ENCODE measurements at regions not wholly inside any gene's neighbourhood (a gene's known extent, or its start where the extent isn't known, plus 50 kb on each side); places are given as distances from the start of the nearest gene placed in this dataset.
"Not testable (repeated sequence)": the region's sequence is repeated elsewhere in the genome, so short reads cannot be mapped to it uniquely, and the experiment has no call there.

DNA sequence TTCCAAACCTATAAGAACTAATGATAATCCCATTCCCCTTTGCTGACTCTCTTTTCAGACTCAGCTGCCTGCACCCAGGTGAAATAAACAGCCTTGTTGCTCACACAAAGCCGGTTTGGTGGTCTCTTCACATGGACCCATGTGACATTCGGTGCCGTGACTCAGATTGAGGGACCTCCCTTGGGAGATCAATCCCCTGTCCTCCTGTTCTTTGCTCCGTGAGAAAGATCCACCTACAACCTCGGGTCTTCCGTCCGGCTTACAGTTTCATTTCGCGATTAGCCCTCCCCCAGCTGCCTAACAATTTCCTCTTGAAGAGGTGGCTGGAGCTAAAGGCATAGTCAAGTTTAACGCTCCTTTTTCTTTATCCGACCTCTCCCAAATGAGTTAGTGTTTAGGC is 1324.0 kb downstream of the XPNPEP1 start:
- not testable (repeated sequence) for H3K36me3 Mint-ChIP-seq (ENCODE audit: low read depth); H3K4me3 Mint-ChIP-seq; ATAC-seq; H3K27me3 Mint-ChIP-seq; H3K4me1 Mint-ChIP-seq; H3K9me3 Mint-ChIP-seq; DNase-seq; H3K27ac Mint-ChIP-seq

DNA sequence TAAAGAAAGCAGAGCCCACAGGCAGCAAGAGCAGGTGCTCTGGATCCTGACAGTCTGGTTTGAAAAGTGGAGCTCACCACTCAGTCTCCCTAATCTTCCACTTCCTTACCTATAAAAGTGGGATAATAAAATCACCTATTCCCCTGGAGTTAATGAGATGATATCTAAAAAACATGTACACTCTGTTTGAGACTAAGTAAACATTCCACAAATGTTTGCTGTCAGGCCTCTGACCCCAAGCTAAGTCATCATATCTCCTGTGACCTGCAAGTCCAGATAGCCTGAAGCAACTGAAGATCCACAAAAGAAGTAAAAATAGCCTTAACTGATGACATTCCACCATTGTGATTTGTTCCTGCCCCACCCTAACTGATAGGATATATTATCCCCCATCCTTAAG is 1324.5 kb downstream of the XPNPEP1 start:
- H3K36me3 Mint-ChIP-seq (ENCODE audit: low read depth), result no peaks in the 10 kb centered on the region
- ATAC-seq, result no peak

DNA sequence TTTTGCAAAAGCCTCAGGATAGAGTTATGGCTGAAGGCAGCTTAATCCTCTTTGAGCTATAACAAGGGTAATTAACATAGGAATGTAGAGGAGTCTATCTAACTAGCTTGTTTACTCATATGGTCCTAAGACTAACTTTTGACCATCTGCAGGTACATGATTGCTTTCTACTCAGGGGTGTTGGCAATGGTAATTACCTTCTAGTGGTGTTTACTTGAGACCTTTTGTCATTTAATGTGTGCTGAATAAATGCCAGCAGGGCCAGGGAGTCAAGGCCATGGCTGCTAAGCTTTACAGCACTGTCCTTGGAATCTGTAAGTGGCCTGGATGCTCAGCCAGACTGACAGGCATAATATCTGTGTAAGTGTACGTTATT is 1325.0 kb downstream of the XPNPEP1 start:
- ATAC-seq (no peak), DNase-seq (no peak)
- H3K36me3 Mint-ChIP-seq (ENCODE audit: low read depth), result no peaks in the 10 kb centered on the region
- H3K9me3 Mint-ChIP-seq, result no peaks in the 10 kb centered on the region
- no peaks in the 10 kb centered on the region for H3K4me1 Mint-ChIP-seq
- H3K4me3 Mint-ChIP-seq, result no peak overlapping the region
- no peak overlapping the region for H3K27ac Mint-ChIP-seq
- no peaks in the 10 kb centered on the region for H3K27me3 Mint-ChIP-seq

More for the DNA sequence above, 1324.5 kb downstream of the XPNPEP1 start:
- Mint-ChIP-seq H3K4me3 (no peak overlapping the region), H3K9me3 (no peaks in the 10 kb centered on the region), H3K27ac (no peak overlapping the region), H3K27me3 (no peaks in the 10 kb centered on the region), H3K4me1 (no peaks in the 10 kb centered on the region)
- no peak for DNase-seq

DNA sequence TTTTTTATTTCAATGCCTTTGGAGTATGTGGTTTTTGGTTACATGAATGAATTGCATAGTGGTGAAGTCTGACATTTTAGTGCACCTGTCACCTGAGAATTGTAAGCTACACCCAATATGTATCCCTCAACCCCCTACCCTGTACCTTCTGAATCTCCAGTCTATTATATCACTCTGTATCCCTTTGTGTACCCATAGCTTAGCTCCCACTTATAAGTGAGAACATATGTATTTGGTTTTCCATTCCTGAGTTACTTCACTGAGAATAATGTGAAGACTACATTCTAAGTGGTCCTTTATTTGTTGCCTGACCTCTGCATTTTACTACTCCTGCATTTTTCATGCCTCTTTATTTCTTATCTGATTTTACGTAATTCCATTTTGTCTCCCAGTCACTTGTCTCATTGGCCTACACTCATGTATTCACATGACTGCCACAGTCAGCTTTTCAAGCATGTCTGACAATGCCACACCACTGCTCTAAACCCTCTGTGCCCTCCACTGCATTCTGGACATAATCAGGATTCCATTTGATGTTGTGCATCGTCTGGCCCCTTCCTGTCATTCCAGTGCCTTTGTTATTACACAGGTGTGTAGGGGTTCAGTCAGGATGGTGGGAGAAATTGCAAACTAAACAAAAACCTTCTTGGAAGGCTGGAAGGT is 1325.5 kb downstream of the XPNPEP1 start:
- Mint-ChIP-seq H3K36me3 (ENCODE audit: low read depth) (no peaks in the 10 kb centered on the region), H3K9me3 (no peaks in the 10 kb centered on the region), H3K27me3 (no peaks in the 10 kb centered on the region)

DNA sequence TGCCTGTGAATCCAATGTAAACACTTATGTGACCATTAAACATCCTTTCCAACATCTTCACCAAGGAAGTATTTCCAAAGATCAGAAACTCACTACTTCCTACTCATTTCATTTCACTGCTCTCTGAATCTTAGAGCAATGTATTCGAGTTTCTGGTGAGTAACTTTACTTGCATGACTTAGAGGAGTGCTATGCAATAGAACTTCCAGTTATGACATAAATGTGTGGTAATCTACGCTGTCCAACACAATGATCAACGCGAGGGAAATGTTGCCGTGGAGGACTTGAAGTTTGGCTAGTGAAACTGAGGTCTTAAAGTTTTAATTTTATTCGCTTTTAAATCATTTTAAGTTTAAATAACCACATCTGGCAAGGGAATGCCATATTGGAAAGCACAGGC is 1326.3 kb downstream of the XPNPEP1 start:
- ATAC-seq, result no peak

More for the DNA sequence above, 1325.5 kb downstream of the XPNPEP1 start:
- ATAC-seq, result no peak
- H3K4me3 Mint-ChIP-seq, result no peak overlapping the region
- no peak for DNase-seq
- no peak overlapping the region for H3K27ac Mint-ChIP-seq
- H3K4me1 Mint-ChIP-seq, result no peaks in the 10 kb centered on the region

DNA sequence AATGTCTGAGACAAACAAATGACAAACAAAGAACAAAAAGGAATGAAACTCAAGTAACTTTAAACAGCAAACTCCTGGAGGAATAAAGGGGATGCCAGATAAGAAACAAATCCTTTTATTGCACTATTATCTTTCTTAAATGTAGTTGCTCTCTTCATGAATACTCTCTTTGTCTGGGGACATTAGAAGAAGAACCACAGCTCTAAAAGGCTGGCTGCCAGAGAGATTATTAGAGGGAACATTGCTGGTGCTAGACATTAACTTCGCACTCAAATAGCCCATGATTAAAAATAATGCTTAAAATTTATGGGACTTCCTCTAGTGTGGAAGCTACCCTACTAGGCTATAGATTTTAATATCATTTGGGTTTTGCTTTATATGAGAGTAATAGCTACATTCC is 1330.4 kb downstream of the XPNPEP1 start:
- H3K4me3 Mint-ChIP-seq, result no peak overlapping the region
- no peak overlapping the region for H3K27ac Mint-ChIP-seq
- no peaks in the 10 kb centered on the region for H3K27me3 Mint-ChIP-seq
- H3K9me3 Mint-ChIP-seq, result peaks cover 13% of the 10 kb centered on the region
- no peak for ATAC-seq
- DNase-seq, result no peak
- no peaks in the 10 kb centered on the region for H3K36me3 Mint-ChIP-seq (ENCODE audit: low read depth)
- H3K4me1 Mint-ChIP-seq, result no peaks in the 10 kb centered on the region

More for the DNA sequence above, 1326.3 kb downstream of the XPNPEP1 start:
- H3K9me3 Mint-ChIP-seq, result no peaks in the 10 kb centered on the region
- no peaks in the 10 kb centered on the region for H3K4me1 Mint-ChIP-seq
- H3K27ac Mint-ChIP-seq, result no peak overlapping the region
- no peak for DNase-seq
- no peaks in the 10 kb centered on the region for H3K27me3 Mint-ChIP-seq
- H3K4me3 Mint-ChIP-seq, result no peak overlapping the region
- H3K36me3 Mint-ChIP-seq (ENCODE audit: low read depth), result no peaks in the 10 kb centered on the region

DNA sequence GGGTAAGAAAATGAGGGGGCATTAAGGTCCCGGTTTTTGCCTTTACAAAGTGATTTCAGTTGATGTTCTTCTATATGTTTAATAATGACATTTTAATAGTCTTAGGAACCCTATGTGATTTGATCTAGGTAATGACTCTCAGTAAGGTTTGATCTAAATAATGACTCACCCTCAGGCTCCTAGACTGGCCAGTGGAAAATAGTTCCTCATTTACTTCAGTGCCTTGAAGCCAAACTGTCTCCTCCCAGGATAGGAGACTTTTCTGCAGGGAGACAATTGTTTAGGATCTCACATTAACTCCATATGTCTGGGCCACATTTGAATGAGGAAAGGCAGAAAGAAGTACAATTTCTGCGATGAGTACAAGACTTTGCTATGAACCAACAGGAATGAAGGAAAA is 1331.9 kb downstream of the XPNPEP1 start:
- H3K27me3 Mint-ChIP-seq, result no peaks in the 10 kb centered on the region
- no peak overlapping the region for H3K27ac Mint-ChIP-seq
- peaks cover 13% of the 10 kb centered on the region for H3K9me3 Mint-ChIP-seq
- no peak for ATAC-seq
- DNase-seq, result no peak
- H3K4me1 Mint-ChIP-seq, result no peaks in the 10 kb centered on the region
- H3K4me3 Mint-ChIP-seq, result no peak overlapping the region
- H3K36me3 Mint-ChIP-seq (ENCODE audit: low read depth), result no peaks in the 10 kb centered on the region

DNA sequence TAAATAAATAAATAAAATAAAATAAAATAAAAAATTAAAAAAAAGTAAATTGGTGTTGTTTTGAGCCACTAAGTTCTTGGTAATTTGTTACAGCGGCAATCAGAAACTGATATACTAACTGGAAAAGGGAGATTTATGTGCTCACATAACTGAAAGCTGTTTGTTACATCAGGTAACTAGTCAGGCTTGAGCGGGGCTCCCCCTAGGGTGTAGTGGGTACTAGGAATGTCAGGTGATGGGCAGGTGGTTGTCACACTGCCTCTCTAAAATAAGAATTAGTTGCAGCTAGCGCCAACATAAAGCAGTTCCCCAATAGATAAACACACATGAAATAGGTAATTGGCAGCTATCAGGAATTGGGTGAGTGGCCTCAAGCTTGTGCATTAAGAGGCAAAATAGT is 1336.9 kb downstream of the XPNPEP1 start:
- H3K27me3 Mint-ChIP-seq, result no peaks in the 10 kb centered on the region
- H3K4me3 Mint-ChIP-seq, result no peak overlapping the region
- DNase-seq (no peak), ATAC-seq (no peak)
- no peak overlapping the region for H3K27ac Mint-ChIP-seq
- H3K4me1 Mint-ChIP-seq, result no peaks in the 10 kb centered on the region
- H3K9me3 Mint-ChIP-seq, result peaks cover 16% of the 10 kb centered on the region
- no peaks in the 10 kb centered on the region for H3K36me3 Mint-ChIP-seq (ENCODE audit: low read depth)

DNA sequence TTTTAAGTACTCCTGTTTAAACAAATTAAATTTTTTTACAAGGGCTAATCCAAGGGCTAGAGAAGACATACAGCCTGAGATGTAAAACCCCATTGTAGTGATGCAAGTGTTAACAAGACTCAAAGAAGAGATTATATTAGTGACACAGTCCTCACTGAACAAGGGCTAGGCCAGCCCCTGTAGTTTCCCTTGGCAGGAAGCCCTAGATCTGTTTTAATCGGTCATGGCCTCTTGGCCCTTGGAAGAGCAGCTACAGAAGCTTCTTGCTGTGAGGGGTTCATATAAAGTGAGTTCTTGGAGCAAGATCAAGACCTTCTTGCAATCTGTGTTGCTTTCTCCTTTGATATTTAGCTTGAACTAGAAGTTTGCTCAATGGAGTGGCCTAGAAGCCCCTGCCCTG is 1339.4 kb downstream of the XPNPEP1 start:
- H3K4me1 Mint-ChIP-seq, result no peaks in the 10 kb centered on the region
- ATAC-seq (no peak), DNase-seq (no peak)
- peaks cover 12% of the 10 kb centered on the region for H3K9me3 Mint-ChIP-seq
- no peaks in the 10 kb centered on the region for H3K27me3 Mint-ChIP-seq
- H3K4me3 Mint-ChIP-seq, result no peak overlapping the region
- no peaks in the 10 kb centered on the region for H3K36me3 Mint-ChIP-seq (ENCODE audit: low read depth)
- no peak overlapping the region for H3K27ac Mint-ChIP-seq

DNA sequence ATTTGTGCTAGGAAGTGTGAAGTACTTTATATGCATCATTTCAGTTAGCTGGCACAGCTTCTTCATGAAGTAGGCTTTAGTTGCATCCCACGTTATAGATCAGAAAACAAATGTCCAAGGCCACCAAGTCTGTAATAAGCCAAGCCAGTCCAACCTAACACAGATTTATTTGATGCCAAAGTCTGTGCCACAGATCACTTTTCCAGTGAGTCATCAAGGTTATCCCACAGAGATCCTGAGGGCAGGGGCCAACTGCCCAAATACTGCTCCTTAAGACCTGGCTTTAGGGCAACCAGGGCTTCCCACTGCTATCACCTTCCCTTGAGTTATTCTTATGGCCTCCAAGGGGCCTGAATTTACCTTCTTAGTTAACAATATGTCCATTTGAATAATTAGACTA is 1340.4 kb downstream of the XPNPEP1 start:
- H3K36me3 Mint-ChIP-seq (ENCODE audit: low read depth), result no peaks in the 10 kb centered on the region
- no peaks in the 10 kb centered on the region for H3K4me1 Mint-ChIP-seq
- DNase-seq (no peak), ATAC-seq (no peak)
- H3K4me3 Mint-ChIP-seq, result no peak overlapping the region
- H3K27ac Mint-ChIP-seq, result no peak overlapping the region
- no peaks in the 10 kb centered on the region for H3K27me3 Mint-ChIP-seq
- peaks cover 3% of the 10 kb centered on the region for H3K9me3 Mint-ChIP-seq

DNA sequence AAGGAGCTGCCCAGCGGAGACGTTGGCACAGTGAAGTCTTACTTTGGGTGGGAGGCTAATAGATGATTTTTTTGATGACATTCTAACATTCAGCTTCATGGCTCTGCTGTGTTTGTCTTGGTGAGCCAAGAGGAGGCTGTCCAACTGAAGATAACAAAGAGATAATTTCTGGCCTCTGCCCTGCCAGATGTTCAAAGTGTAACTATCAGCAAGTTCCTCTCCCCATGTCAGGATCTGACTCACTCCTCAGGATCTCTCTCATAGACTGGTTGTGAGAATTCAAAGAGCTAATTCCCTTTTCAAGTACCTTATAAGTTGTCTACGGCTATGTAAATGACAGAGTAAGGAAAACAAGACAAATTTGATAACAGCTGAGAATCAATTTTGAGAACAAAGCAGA is 1340.9 kb downstream of the XPNPEP1 start:
- Mint-ChIP-seq H3K36me3 (ENCODE audit: low read depth) (no peaks in the 10 kb centered on the region), H3K9me3 (peaks cover 3% of the 10 kb centered on the region), H3K4me3 (no peak overlapping the region), H3K4me1 (no peaks in the 10 kb centered on the region), H3K27ac (no peak overlapping the region), H3K27me3 (no peaks in the 10 kb centered on the region)
- no peak for DNase-seq
- no peak for ATAC-seq

DNA sequence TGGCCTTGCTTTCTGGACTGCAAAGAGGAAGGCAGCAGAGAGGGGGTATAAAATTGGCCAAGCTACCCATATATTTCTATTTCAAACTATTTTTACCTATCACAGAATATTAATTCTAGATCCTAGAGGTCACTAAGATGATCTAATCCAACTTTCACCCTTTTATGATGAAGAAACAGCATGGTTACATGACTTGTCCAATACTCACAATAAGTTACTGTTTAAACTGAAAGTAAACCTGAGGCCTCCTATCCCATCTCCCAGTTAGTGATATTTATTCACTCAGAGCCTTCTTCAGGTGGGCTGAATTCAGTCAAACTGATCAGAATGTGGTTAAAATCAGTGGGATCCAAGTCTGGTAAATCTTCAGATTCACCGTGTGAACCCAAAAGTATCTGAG is 1345.1 kb downstream of the XPNPEP1 start:
- no peak overlapping the region for H3K4me3 Mint-ChIP-seq
- no peak overlapping the region for H3K27ac Mint-ChIP-seq
- H3K36me3 Mint-ChIP-seq (ENCODE audit: low read depth), result no peaks in the 10 kb centered on the region
- ATAC-seq (no peak), DNase-seq (no peak)
- H3K9me3 Mint-ChIP-seq, result no peaks in the 10 kb centered on the region
- H3K27me3 Mint-ChIP-seq, result no peaks in the 10 kb centered on the region
- H3K4me1 Mint-ChIP-seq, result no peaks in the 10 kb centered on the region

DNA sequence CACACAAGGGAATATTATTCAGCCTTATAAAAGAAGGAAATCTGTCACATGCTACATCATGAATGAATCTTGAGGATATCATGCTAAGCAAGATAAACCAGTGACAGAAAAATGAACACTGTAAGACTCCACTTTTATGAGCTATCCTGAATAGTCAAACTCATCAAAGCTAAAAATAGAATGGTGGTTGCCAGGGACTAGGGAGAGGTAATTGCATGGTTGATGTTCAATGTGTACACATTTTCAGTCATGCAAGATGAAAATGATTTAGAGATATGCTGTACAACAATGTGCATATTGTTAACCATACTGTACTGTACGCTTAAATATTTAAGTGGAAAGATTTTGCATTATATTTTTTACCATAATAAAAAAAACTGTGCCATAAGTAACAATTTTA is 1349.1 kb downstream of the XPNPEP1 start:
- Mint-ChIP-seq H3K36me3 (ENCODE audit: low read depth) (no peaks in the 10 kb centered on the region), H3K27ac (no peak overlapping the region), H3K4me1 (no peaks in the 10 kb centered on the region), H3K4me3 (no peak overlapping the region), H3K27me3 (no peaks in the 10 kb centered on the region), H3K9me3 (no peaks in the 10 kb centered on the region)
- ATAC-seq, result no peak
- no peak for DNase-seq

DNA sequence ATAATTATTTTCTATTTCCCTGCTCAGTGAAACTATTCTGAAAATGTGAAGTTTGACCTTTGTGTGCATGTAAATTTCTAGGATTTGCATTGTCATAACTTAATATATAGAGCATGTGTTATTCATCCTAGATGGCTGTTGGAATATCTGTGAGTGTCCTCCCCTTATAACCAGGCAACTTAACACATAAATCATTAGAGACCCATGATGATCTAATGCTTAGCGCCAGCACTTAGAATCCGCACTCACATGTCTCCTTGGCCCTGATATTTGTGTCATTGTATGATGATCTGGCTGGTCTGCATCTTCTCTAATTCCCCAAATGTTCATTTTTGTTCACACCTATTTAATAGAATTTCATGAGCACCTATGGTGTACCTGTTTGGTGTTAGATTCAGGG is 1354.5 kb downstream of the XPNPEP1 start:
- H3K27ac Mint-ChIP-seq, result no peak overlapping the region
- no peaks in the 10 kb centered on the region for H3K9me3 Mint-ChIP-seq
- no peaks in the 10 kb centered on the region for H3K27me3 Mint-ChIP-seq
- H3K36me3 Mint-ChIP-seq (ENCODE audit: low read depth), result no peaks in the 10 kb centered on the region
- no peak overlapping the region for H3K4me3 Mint-ChIP-seq
- ATAC-seq, result no peak
- no peak for DNase-seq
- no peaks in the 10 kb centered on the region for H3K4me1 Mint-ChIP-seq

DNA sequence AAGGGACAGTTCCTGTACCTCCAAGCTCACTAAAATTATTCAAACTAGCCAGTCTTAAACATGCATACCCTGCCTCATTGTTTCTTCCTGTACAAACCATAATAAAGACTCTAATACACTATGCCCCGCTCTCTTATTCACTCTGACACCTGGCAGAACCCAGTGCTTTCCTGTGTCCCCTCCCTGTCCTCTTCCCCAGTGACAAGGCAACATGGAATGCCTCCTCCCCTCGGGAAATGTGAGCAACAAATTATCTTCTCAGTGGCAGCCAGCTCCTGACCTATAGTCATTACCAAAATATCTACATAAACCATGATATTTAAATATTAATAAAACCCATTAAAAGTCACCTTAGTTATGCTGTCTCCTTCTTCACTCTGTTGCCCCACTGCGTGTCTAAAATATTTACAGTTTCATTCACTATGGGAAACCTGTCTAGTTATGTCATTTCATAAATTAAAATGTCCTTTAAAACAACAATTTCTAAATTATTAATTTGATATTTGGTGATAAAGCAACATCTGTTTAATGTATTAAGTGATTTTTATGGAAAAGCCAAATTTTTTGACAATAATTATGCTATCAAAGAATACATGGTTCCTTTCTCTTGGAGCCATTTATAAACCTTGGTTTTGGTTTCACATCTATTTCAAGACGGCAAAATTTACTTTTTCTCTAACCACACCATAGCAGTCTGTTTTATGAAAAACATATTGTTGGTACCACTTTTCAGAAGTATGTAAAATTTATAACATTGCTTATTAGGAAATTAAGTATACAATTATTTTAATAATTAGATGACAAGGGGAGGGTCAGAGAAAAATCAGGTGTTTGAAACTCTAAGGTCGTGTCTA is 1355.2 kb downstream of the XPNPEP1 start:
- Mint-ChIP-seq H3K4me1 (no peaks in the 10 kb centered on the region), H3K9me3 (no peaks in the 10 kb centered on the region), H3K4me3 (no peak overlapping the region), H3K36me3 (ENCODE audit: low read depth) (no peaks in the 10 kb centered on the region), H3K27me3 (no peaks in the 10 kb centered on the region), H3K27ac (no peak overlapping the region)
- ATAC-seq (no peak), DNase-seq (no peak)

Measured in activated naive CD8-positive, alpha-beta T cell treated with anti-CD3 and anti-CD28 coated beads, Interleukin-2, amount 50 U/mL, for 24 hours (primary cell).